Activated T-cell treated with anti-CD3 and anti-CD28 coated beads for 1 hour (primary cell): ENCODE measurements at regions not wholly inside any gene's neighbourhood (a gene's known extent, or its start where the extent isn't known, plus 50 kb on each side); places are given as distances from the start of the nearest gene placed in this dataset.

ENCODE experiments used
- DNase-seq: peaks from one replicate; pipeline ENCODE4 v3.0.0-alpha.2; 2020; ENCODE audit warnings: low read depth

- no peak for DNase-seq
Measured at GRCh38 chr5:125286271-125286670, 539.8 kb upstream of the ZNF608 start.

GRCh38 chr5:125289606-125290005 lies 543.2 kb upstream of the ZNF608 start:
- no peak for DNase-seq

GRCh38 chr5:125290935-125291334 lies 544.5 kb upstream of the ZNF608 start:
- DNase-seq, result no peak

- no peak for DNase-seq
Measured at GRCh38 chr5:125291447-125291846, 545.0 kb upstream of the ZNF608 start.

GRCh38 chr5:125293223-125293622 lies 546.8 kb upstream of the ZNF608 start:
- no peak for DNase-seq

GRCh38 chr5:125293726-125294125 lies 547.3 kb upstream of the ZNF608 start:
- no peak for DNase-seq

GRCh38 chr5:125294844-125295243 lies 548.4 kb upstream of the ZNF608 start:
- no peak for DNase-seq

GRCh38 chr5:125295405-125295872 lies 549.0 kb upstream of the ZNF608 start:
- DNase-seq, result no peak

- DNase-seq, result no peak
Measured at GRCh38 chr5:125298258-125298657, 551.8 kb upstream of the ZNF608 start.

GRCh38 chr5:125298746-125299379 lies 552.4 kb upstream of the ZNF608 start:
- no peak for DNase-seq

GRCh38 chr5:125301711-125302110 lies 555.3 kb upstream of the ZNF608 start:
- DNase-seq, result no peak

GRCh38 chr5:125302577-125302976 lies 556.1 kb upstream of the ZNF608 start:
- no peak for DNase-seq

- DNase-seq, result no peak
Measured at GRCh38 chr5:125306741-125307140, 560.3 kb upstream of the ZNF608 start.

GRCh38 chr5:125310749-125311148 lies 564.3 kb upstream of the ZNF608 start:
- no peak for DNase-seq

GRCh38 chr5:125311743-125312142 lies 565.3 kb upstream of the ZNF608 start:
- no peak for DNase-seq

GRCh38 chr5:125313555-125313954 lies 567.1 kb upstream of the ZNF608 start:
- no peak for DNase-seq

- DNase-seq, result no peak
Measured at GRCh38 chr5:125315306-125315705, 568.9 kb upstream of the ZNF608 start.

- no peak for DNase-seq
Measured at GRCh38 chr5:125316391-125316790, 570.0 kb upstream of the ZNF608 start.

GRCh38 chr5:125316915-125317535 lies 570.6 kb upstream of the ZNF608 start:
- no peak for DNase-seq

- DNase-seq, result no peak
Measured at GRCh38 chr5:125317536-125317995, 571.1 kb upstream of the ZNF608 start.

GRCh38 chr5:125321654-125322053 lies 575.2 kb upstream of the ZNF608 start:
- DNase-seq, result no peak

- DNase-seq, result no peak
Measured at GRCh38 chr5:125323613-125324012, 577.2 kb upstream of the ZNF608 start.

GRCh38 chr5:125325488-125326149 lies 579.2 kb upstream of the ZNF608 start:
- no peak for DNase-seq
